Osteoblast (primary cell): ENCODE measurements at regions not wholly inside any gene's neighbourhood (a gene's known extent, or its start where the extent isn't known, plus 50 kb on each side); places are given as distances from the start of the nearest gene placed in this dataset.
"Not testable (repeated sequence)": the region's sequence is repeated elsewhere in the genome, so short reads cannot be mapped to it uniquely, and the experiment has no call there.

Source experiments
- DNase-seq: peaks from one replicate; pipeline ENCODE4 v3.0.0; 2011; ENCODE audit warnings: low spot score, mixed read lengths; ENCODE audit not compliant: insufficient read length; ENCODE audit errors: missing footprints
- H2AFZ ChIP-seq: 2 replicates; pipeline ENCODE4 v1.6.0; 2011; ENCODE audit warnings: mild to moderate bottlenecking, low read length
- H3K27ac ChIP-seq: 2 replicates; pipeline ENCODE4 v1.5.1; 2011; ENCODE audit warnings: mild to moderate bottlenecking, low read depth, low read length, moderate library complexity
- H3K27me3 ChIP-seq: 2 replicates; pipeline ENCODE4 v1.6.0; 2012; ENCODE audit warnings: mild to moderate bottlenecking, control low read depth, inconsistent platforms, low read length, moderate library complexity; ENCODE audit not compliant: insufficient read depth
- H3K36me3 ChIP-seq: 2 replicates; pipeline ENCODE4 v1.5.1; 2011; ENCODE audit warnings: mild to moderate bottlenecking, low read length, control low read depth, moderate library complexity; ENCODE audit not compliant: insufficient read depth
- H3K4me1 ChIP-seq: 2 replicates; pipeline ENCODE4 v1.5.1; 2011; ENCODE audit warnings: mild to moderate bottlenecking, low read length, control low read depth, moderate library complexity; ENCODE audit not compliant: insufficient read depth
- H3K4me2 ChIP-seq: 2 replicates; pipeline ENCODE4 v1.6.0; 2011; ENCODE audit warnings: mild to moderate bottlenecking, low read length; ENCODE audit not compliant: insufficient read depth
- H3K4me3 ChIP-seq: fragments of 200-600 bp; sonication (generic); 3 replicates; pipeline ENCODE4 v1.5.1; 2012; ENCODE audit warnings: mild to moderate bottlenecking, low read length, inconsistent platforms; ENCODE audit not compliant: insufficient read depth
- H3K79me2 ChIP-seq: 2 replicates; pipeline ENCODE4 v1.6.0; 2012; ENCODE audit warnings: mild to moderate bottlenecking, low read length, control low read depth, inconsistent platforms; ENCODE audit not compliant: insufficient read depth
- H3K9me3 ChIP-seq: 2 replicates; pipeline ENCODE4 v1.5.1; 2011; ENCODE audit warnings: low read depth, low read length, control low read depth
- H4K20me1 ChIP-seq: 2 replicates; pipeline ENCODE4 v1.6.0; 2012; ENCODE audit warnings: mild to moderate bottlenecking, low read length, control low read depth; ENCODE audit not compliant: insufficient read depth
- CTCF ChIP-seq: IDR thresholded peaks from 2 replicates; pipeline ENCODE4 v1.5.1; 2011; ENCODE audit warnings: mild to moderate bottlenecking, low read depth, low read length, moderate library complexity; ENCODE audit errors: extremely low read depth

GRCh38 chr13:112172641-112173251 is 105.8 kb downstream of the SOX1 start:
- Histone ChIP-seq H2AFZ (no peak overlapping the region), H3K27ac (no peak overlapping the region), H3K4me2 (no peak overlapping the region), H3K9me3 (peaks cover 2% of the 10 kb centered on the region), H4K20me1 (no peaks in the 10 kb centered on the region), H3K36me3 (no peaks in the 10 kb centered on the region), H3K79me2 (no peaks in the 10 kb centered on the region), H3K4me3 (no peak overlapping the region), H3K27me3 (no peaks in the 10 kb centered on the region), H3K4me1 (no peaks in the 10 kb centered on the region)
- TF ChIP-seq CTCF = no peak
- no peak for DNase-seq

- Histone ChIP-seq H3K79me2 (no peaks in the 10 kb centered on the region), H3K27ac (no peak overlapping the region), H3K9me3 (peaks cover 2% of the 10 kb centered on the region)
Observed at GRCh38 chr13:112174476-112175110, 107.6 kb downstream of the SOX1 start.

GRCh38 chr13:112175162-112176075 is 108.5 kb downstream of the SOX1 start:
- no peak for DNase-seq
- no peaks in the 10 kb centered on the region for H4K20me1 ChIP-seq
- no peaks in the 10 kb centered on the region for H3K4me1 ChIP-seq
- no peak overlapping the region for H2AFZ ChIP-seq
- no peaks in the 10 kb centered on the region for H3K27me3 ChIP-seq
- no peaks in the 10 kb centered on the region for H3K79me2 ChIP-seq
- no peaks in the 10 kb centered on the region for H3K36me3 ChIP-seq
- H3K4me2 ChIP-seq = no peak overlapping the region
- no peak overlapping the region for H3K27ac ChIP-seq
- peaks cover 2% of the 10 kb centered on the region for H3K9me3 ChIP-seq
- H3K4me3 ChIP-seq = no peak overlapping the region
- no peak for TF ChIP-seq CTCF

More at GRCh38 chr13:112174476-112175110, 107.6 kb downstream of the SOX1 start:
- Histone ChIP-seq H3K27me3 (no peaks in the 10 kb centered on the region), H2AFZ (no peak overlapping the region), H3K4me3 (no peak overlapping the region), H3K4me2 (no peak overlapping the region), H4K20me1 (no peaks in the 10 kb centered on the region), H3K36me3 (no peaks in the 10 kb centered on the region), H3K4me1 (no peaks in the 10 kb centered on the region)
- DNase-seq = no peak
- TF ChIP-seq CTCF = no peak

- not testable (repeated sequence) for H3K79me2 ChIP-seq, H3K9me3 ChIP-seq, H3K36me3 ChIP-seq, H3K4me3 ChIP-seq, H3K27me3 ChIP-seq, H3K4me1 ChIP-seq, H4K20me1 ChIP-seq, H3K27ac ChIP-seq, H2AFZ ChIP-seq, H3K4me2 ChIP-seq, DNase-seq
Observed at GRCh38 chr13:112176141-112177119, 109.5 kb downstream of the SOX1 start.
